Ishikawa (cell line): ENCODE measurements at regions not wholly inside any gene's neighbourhood (a gene's known extent, or its start where the extent isn't known, plus 50 kb on each side); places are given as distances from the start of the nearest gene placed in this dataset.

ENCODE experiments used
- CEBPB ChIP-seq: IDR thresholded peaks from 2 replicates; pipeline ENCODE4 v1.6.1; 2012
- CREB1 ChIP-seq: IDR thresholded peaks from 2 replicates; pipeline ENCODE4 v1.6.1; 2012; ENCODE audit warnings: low read depth
- EGR1 ChIP-seq: IDR thresholded peaks from 2 replicates; pipeline ENCODE4 v1.6.1; 2012
- EP300 ChIP-seq: IDR thresholded peaks from 2 replicates; pipeline ENCODE4 v1.6.1; 2012; ENCODE audit warnings: borderline replicate concordance
- FOXM1 ChIP-seq: IDR thresholded peaks from 2 replicates; pipeline ENCODE4 v1.6.1; 2012; ENCODE audit warnings: low read depth, borderline replicate concordance
- NFIC ChIP-seq: IDR thresholded peaks from 2 replicates; pipeline ENCODE4 v1.6.1; 2012
- RAD21 ChIP-seq: IDR thresholded peaks from 2 replicates; pipeline ENCODE4 v1.6.1; 2012; ENCODE audit warnings: low read depth
- TAF1 ChIP-seq: IDR thresholded peaks from 2 replicates; pipeline ENCODE4 v1.6.1; 2012; ENCODE audit warnings: low read depth, mild to moderate bottlenecking
- YY1 ChIP-seq: IDR thresholded peaks from 2 replicates; pipeline ENCODE4 v1.6.1; 2012; ENCODE audit warnings: low read depth
- TF ChIP-seq, protein P1 (sequence below): IDR thresholded peaks from 2 replicates; pipeline ENCODE4 v1.6.1; 2012; ENCODE audit warnings: low read depth, mild to moderate bottlenecking
- TF ChIP-seq, protein P2 (sequence below): IDR thresholded peaks from 2 replicates; pipeline ENCODE4 v1.6.1; 2012
- TF ChIP-seq, protein P3 (sequence below): IDR thresholded peaks from 2 replicates; pipeline ENCODE4 v1.6.1; 2012

DNA sequence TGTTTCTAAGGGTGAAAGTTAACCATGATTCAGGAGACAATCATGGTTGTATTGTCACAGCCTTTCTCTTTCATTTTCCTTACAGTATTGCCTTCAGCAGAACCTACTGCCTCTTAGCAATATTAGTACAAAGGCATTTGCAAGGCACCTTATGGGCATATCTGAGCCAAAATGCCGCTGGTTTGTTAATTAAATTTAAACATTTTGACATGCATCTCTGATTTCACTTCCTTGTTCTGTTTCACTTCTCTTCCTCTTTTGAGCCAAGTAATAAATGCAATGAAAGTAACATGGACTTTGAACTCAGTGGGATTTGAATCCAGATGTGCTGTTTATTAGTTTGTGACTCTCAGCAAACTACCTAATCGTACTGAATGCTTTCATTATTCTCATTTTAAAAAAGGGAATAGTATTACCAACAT, 467.4 kb upstream of the CITED2 start:
- TF ChIP-seq, protein P1, sequence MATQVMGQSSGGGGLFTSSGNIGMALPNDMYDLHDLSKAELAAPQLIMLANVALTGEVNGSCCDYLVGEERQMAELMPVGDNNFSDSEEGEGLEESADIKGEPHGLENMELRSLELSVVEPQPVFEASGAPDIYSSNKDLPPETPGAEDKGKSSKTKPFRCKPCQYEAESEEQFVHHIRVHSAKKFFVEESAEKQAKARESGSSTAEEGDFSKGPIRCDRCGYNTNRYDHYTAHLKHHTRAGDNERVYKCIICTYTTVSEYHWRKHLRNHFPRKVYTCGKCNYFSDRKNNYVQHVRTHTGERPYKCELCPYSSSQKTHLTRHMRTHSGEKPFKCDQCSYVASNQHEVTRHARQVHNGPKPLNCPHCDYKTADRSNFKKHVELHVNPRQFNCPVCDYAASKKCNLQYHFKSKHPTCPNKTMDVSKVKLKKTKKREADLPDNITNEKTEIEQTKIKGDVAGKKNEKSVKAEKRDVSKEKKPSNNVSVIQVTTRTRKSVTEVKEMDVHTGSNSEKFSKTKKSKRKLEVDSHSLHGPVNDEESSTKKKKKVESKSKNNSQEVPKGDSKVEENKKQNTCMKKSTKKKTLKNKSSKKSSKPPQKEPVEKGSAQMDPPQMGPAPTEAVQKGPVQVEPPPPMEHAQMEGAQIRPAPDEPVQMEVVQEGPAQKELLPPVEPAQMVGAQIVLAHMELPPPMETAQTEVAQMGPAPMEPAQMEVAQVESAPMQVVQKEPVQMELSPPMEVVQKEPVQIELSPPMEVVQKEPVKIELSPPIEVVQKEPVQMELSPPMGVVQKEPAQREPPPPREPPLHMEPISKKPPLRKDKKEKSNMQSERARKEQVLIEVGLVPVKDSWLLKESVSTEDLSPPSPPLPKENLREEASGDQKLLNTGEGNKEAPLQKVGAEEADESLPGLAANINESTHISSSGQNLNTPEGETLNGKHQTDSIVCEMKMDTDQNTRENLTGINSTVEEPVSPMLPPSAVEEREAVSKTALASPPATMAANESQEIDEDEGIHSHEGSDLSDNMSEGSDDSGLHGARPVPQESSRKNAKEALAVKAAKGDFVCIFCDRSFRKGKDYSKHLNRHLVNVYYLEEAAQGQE = no peak
- TF ChIP-seq, protein P2, sequence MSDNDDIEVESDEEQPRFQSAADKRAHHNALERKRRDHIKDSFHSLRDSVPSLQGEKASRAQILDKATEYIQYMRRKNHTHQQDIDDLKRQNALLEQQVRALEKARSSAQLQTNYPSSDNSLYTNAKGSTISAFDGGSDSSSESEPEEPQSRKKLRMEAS = no peak
- TF ChIP-seq NFIC = no peak
- no peak for TF ChIP-seq EGR1
- TF ChIP-seq EP300 = no peak
- TF ChIP-seq FOXM1 = no peak
- TF ChIP-seq CREB1 = no peak
- TF ChIP-seq, protein P3, sequence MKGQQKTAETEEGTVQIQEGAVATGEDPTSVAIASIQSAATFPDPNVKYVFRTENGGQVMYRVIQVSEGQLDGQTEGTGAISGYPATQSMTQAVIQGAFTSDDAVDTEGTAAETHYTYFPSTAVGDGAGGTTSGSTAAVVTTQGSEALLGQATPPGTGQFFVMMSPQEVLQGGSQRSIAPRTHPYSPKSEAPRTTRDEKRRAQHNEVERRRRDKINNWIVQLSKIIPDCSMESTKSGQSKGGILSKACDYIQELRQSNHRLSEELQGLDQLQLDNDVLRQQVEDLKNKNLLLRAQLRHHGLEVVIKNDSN = no peak
- TF ChIP-seq RAD21 = no peak
- TF ChIP-seq YY1 = no peak
- no peak for TF ChIP-seq TAF1
- no peak for TF ChIP-seq CEBPB
